Suprapubic skin (tissue), 4 donors: ENCODE measurements at regions not wholly inside any gene's neighbourhood (a gene's known extent, or its start where the extent isn't known, plus 50 kb on each side); places are given as distances from the start of the nearest gene placed in this dataset.

ENCODE experiments used
- DNase-seq, 2 donors: peaks; one replicate each; pipeline ENCODE4 v3.0.0-alpha.2; 2019; ENCODE audit warnings: low spot score in 2 of 2
- H3K27ac ChIP-seq: fragments of 200-600 bp; sonication (generic); one replicate; pipeline ENCODE4 v1.5.1; 2019
- H3K27me3 ChIP-seq: fragments of 200-600 bp; sonication (generic); one replicate; pipeline ENCODE4 v1.5.1; 2019
- H3K36me3 ChIP-seq: fragments of 200-600 bp; sonication (generic); one replicate; pipeline ENCODE4 v1.5.1; 2019
- H3K4me1 ChIP-seq: fragments of 200-600 bp; sonication (generic); one replicate; pipeline ENCODE4 v1.5.1; 2019
- H3K4me3 ChIP-seq: fragments of 200-600 bp; sonication (generic); one replicate; pipeline ENCODE4 v1.5.1; 2019; ENCODE audit warnings: mild to moderate bottlenecking
- H3K9me3 ChIP-seq: fragments of 200-600 bp; sonication (generic); one replicate; pipeline ENCODE4 v1.5.1; 2019
- CTCF ChIP-seq, 2 donors: fragments of 200-600 bp in 1 of 2; fragments of 450-650 bp in 1 of 2; sonication (generic) in 1 of 2; IDR thresholded peaks; one replicate each; pipeline ENCODE4 v1.5.1; 2016 to 2019; ENCODE audit warnings: antibody characterized with exemption in 2 of 2, mild to moderate bottlenecking in 1 of 2, moderate library complexity in 1 of 2
- EP300 ChIP-seq: sonication (generic); formaldehyde crosslinking; IDR thresholded peaks from one replicate; pipeline ENCODE4 v1.6.1; 2017; ENCODE audit warnings: antibody characterized with exemption
- POLR2A ChIP-seq, 2 donors: fragments of 450-650 bp; IDR thresholded peaks; one replicate each; pipeline ENCODE4 v1.6.1; 2017; ENCODE audit warnings: antibody characterized with exemption in 2 of 2, mild to moderate bottlenecking in 2 of 2, moderate library complexity in 2 of 2
- POLR2AphosphoS5 ChIP-seq, 3 donors: sonication (generic); formaldehyde crosslinking; IDR thresholded peaks; one replicate each; pipeline ENCODE4 v1.6.1; 2017; ENCODE audit warnings: antibody characterized with exemption in 3 of 3
- WGBS: methylation state at CpG from one replicate; pipeline ENCODE4 v1.1.5; 2018; 5-methylcytosine and 5-hydroxymethylcytosine counted together

GRCh38 chr2:42854207-42854818 lies 61.9 kb upstream of the HAAO start:
- Histone ChIP-seq H3K4me1 (peaks cover 56% of the 10 kb centered on the region), H3K9me3 (no peaks in the 10 kb centered on the region), H3K27me3 (no peaks in the 10 kb centered on the region), H3K36me3 (no peaks in the 10 kb centered on the region), H3K4me3 (no peak overlapping the region), H3K27ac (peak overlapping the region; percentile 86)
- TF ChIP-seq CTCF (IDR thresholded peaks at IDR 0.05): no peak
- peak in 1 of 3 donors; percentile 21 for TF ChIP-seq POLR2AphosphoS5 (IDR thresholded peaks at IDR 0.05)
- WGBS: 44% methylated on average over 14 of the region's 16 CpGs
- no peak for DNase-seq

- Histone ChIP-seq H3K36me3 (no peaks in the 10 kb centered on the region), H3K4me3 (no peak overlapping the region), H3K4me1 (peaks cover 59% of the 10 kb centered on the region), H3K27ac (peak overlapping the region; percentile 86), H3K27me3 (no peaks in the 10 kb centered on the region), H3K9me3 (no peaks in the 10 kb centered on the region)
- no peak for DNase-seq
- TF ChIP-seq POLR2AphosphoS5 (IDR thresholded peaks at IDR 0.05) (no peak), POLR2A (IDR thresholded peaks at IDR 0.05) (no peak), EP300 (no peak), CTCF (IDR thresholded peaks at IDR 0.05) (no peak)
- 69% methylated on average over 11 of the region's 12 CpGs for WGBS
Observed at GRCh38 chr2:42853549-42854206, 61.3 kb upstream of the HAAO start.

GRCh38 chr2:42852798-42853197 lies 60.4 kb upstream of the HAAO start:
- H3K4me1 ChIP-seq: peaks cover 63% of the 10 kb centered on the region
- no peaks in the 10 kb centered on the region for H3K36me3 ChIP-seq
- no peak for DNase-seq
- H3K27me3 ChIP-seq: no peaks in the 10 kb centered on the region
- 89% methylated on average over 5 of the region's 5 CpGs for WGBS
- H3K9me3 ChIP-seq: no peaks in the 10 kb centered on the region
- TF ChIP-seq POLR2AphosphoS5 (IDR thresholded peaks at IDR 0.05) (no peak), EP300 (no peak)
- no peak overlapping the region for H3K4me3 ChIP-seq
- H3K27ac ChIP-seq: no peak overlapping the region

- no peak for DNase-seq
- H3K27me3 ChIP-seq: no peaks in the 10 kb centered on the region
- peaks cover 60% of the 10 kb centered on the region for H3K4me1 ChIP-seq
- no peaks in the 10 kb centered on the region for H3K9me3 ChIP-seq
- TF ChIP-seq CTCF (IDR thresholded peaks at IDR 0.05) (no peak), EP300 (no peak)
- WGBS: 47% methylated on average over 2 of the region's 3 CpGs
- H3K4me3 ChIP-seq: no peak overlapping the region
- no peak overlapping the region for H3K27ac ChIP-seq
- H3K36me3 ChIP-seq: no peaks in the 10 kb centered on the region
Observed at GRCh38 chr2:42851740-42852250, 59.4 kb upstream of the HAAO start.

- no peak for TF ChIP-seq POLR2A (IDR thresholded peaks at IDR 0.05)
- TF ChIP-seq POLR2AphosphoS5 (IDR thresholded peaks at IDR 0.05): no peak
- no peak for TF ChIP-seq CTCF (IDR thresholded peaks at IDR 0.05)
- TF ChIP-seq EP300: no peak
- Histone ChIP-seq H3K4me1 (peaks cover 65% of the 10 kb centered on the region), H3K4me3 (no peak overlapping the region), H3K9me3 (no peaks in the 10 kb centered on the region), H3K27me3 (no peaks in the 10 kb centered on the region), H3K27ac (no peak overlapping the region), H3K36me3 (no peaks in the 10 kb centered on the region)
- no peak for DNase-seq
- WGBS: 71% methylated on average over 2 of the region's 4 CpGs
Observed at GRCh38 chr2:42851186-42851585, 58.8 kb upstream of the HAAO start.
